ENCODE measurements at regions not wholly inside any gene's neighbourhood (a gene's known extent, or its start where the extent isn't known, plus 50 kb on each side); places are given as distances from the start of the nearest gene placed in this dataset.
"Not testable (repeated sequence)": the region's sequence is repeated elsewhere in the genome, so short reads cannot be mapped to it uniquely, and the experiment has no call there.

DNA sequence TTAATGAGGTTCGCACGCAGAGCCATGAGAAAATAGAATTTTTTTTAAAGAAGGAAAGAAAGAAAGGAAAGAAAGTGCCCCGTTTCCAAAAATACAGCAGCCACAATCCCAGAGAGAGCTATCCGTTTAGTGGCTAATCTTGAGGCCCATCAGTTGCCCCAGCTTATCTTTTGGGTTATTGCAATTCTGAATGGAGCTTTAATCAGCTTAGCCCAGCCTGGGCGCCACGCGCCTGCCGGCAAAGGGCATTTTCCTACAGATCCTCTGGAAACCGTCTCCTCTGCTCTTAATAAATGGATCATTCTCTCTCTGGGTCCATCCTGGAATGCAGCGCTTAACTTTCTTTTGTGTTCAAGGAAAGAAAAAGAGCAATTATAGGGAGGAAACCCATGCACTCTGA, 413.3 kb downstream of the MAFB start:
- no peak for DNase-seq (ENCODE audit: low read depth in 1 of 2, low spot score in 1 of 2)
- Histone ChIP-seq H3K27me3 (ENCODE audit: insufficient read depth, poor library complexity, severe bottlenecking) (no peaks in the 10 kb centered on the region), H3K27ac (replicated peaks) (no peak overlapping the region), H3K4me3 (replicated peaks; ENCODE audit: insufficient read depth, low read length) (no peak overlapping the region)
- TF ChIP-seq, protein P1, sequence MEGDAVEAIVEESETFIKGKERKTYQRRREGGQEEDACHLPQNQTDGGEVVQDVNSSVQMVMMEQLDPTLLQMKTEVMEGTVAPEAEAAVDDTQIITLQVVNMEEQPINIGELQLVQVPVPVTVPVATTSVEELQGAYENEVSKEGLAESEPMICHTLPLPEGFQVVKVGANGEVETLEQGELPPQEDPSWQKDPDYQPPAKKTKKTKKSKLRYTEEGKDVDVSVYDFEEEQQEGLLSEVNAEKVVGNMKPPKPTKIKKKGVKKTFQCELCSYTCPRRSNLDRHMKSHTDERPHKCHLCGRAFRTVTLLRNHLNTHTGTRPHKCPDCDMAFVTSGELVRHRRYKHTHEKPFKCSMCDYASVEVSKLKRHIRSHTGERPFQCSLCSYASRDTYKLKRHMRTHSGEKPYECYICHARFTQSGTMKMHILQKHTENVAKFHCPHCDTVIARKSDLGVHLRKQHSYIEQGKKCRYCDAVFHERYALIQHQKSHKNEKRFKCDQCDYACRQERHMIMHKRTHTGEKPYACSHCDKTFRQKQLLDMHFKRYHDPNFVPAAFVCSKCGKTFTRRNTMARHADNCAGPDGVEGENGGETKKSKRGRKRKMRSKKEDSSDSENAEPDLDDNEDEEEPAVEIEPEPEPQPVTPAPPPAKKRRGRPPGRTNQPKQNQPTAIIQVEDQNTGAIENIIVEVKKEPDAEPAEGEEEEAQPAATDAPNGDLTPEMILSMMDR (IDR thresholded peaks at IDR 0.05; ENCODE audit: insufficient read depth, low read length), result no peak
- TF ChIP-seq SPI1 (IDR thresholded peaks at IDR 0.05; ENCODE audit: borderline replicate concordance, low read depth) (no peak), GABPA (IDR thresholded peaks at IDR 0.05; ENCODE audit: low read depth) (no peak), POLR2AphosphoS5 (IDR thresholded peaks at IDR 0.05; ENCODE audit: low read depth) (no peak)
- TF ChIP-seq, protein P2, sequence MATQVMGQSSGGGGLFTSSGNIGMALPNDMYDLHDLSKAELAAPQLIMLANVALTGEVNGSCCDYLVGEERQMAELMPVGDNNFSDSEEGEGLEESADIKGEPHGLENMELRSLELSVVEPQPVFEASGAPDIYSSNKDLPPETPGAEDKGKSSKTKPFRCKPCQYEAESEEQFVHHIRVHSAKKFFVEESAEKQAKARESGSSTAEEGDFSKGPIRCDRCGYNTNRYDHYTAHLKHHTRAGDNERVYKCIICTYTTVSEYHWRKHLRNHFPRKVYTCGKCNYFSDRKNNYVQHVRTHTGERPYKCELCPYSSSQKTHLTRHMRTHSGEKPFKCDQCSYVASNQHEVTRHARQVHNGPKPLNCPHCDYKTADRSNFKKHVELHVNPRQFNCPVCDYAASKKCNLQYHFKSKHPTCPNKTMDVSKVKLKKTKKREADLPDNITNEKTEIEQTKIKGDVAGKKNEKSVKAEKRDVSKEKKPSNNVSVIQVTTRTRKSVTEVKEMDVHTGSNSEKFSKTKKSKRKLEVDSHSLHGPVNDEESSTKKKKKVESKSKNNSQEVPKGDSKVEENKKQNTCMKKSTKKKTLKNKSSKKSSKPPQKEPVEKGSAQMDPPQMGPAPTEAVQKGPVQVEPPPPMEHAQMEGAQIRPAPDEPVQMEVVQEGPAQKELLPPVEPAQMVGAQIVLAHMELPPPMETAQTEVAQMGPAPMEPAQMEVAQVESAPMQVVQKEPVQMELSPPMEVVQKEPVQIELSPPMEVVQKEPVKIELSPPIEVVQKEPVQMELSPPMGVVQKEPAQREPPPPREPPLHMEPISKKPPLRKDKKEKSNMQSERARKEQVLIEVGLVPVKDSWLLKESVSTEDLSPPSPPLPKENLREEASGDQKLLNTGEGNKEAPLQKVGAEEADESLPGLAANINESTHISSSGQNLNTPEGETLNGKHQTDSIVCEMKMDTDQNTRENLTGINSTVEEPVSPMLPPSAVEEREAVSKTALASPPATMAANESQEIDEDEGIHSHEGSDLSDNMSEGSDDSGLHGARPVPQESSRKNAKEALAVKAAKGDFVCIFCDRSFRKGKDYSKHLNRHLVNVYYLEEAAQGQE (IDR thresholded peaks at IDR 0.05; ENCODE audit: insufficient replicate concordance, low read depth), result no peak

DNA sequence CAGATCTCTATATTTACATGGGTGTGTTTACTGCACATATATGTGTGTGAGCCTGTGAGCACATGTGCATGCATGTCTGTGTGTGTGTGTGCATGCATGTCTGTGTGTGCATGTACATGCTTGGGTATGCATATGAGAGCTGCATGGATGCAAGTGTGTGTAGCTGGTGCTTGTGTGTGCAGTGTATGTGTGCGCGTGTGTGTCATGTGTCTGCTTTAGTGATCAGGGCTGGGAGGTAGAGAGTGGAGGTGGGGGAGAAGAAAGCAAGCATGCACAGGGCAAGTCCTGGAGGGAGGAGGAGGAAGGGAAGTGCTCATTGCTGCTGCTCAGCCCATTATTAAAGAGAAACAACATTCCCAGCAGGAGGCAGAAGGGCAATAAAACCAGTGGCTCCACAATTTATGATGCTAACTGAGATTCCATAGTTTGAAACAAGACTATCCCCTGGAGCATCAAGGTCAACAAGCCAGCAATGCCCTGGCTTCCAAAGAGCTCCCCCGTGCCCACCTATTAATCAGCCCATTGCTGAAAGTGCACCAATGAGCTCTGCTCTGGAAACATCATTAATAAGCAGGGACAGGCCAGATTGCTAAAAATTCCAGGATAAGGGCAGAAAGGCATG, 414.0 kb downstream of the MAFB start:
- Histone ChIP-seq H3K27me3 (ENCODE audit: insufficient read depth, poor library complexity, severe bottlenecking) (no peaks in the 10 kb centered on the region), H3K4me3 (replicated peaks; ENCODE audit: insufficient read depth, low read length) (no peak overlapping the region), H3K27ac (replicated peaks) (no peak overlapping the region)
- TF ChIP-seq, protein P2 (IDR thresholded peaks at IDR 0.05; ENCODE audit: insufficient replicate concordance, low read depth), result no peak
- TF ChIP-seq, protein P1 (IDR thresholded peaks at IDR 0.05; ENCODE audit: insufficient read depth, low read length), result no peak
- TF ChIP-seq POLR2AphosphoS5 (IDR thresholded peaks at IDR 0.05; ENCODE audit: low read depth), result no peak
- no peak for TF ChIP-seq GABPA (IDR thresholded peaks at IDR 0.05; ENCODE audit: low read depth)
- no peak for TF ChIP-seq SPI1 (IDR thresholded peaks at IDR 0.05; ENCODE audit: borderline replicate concordance, low read depth)
- DNase-seq (ENCODE audit: low read depth in 1 of 2, low spot score in 1 of 2), result no peak

DNA sequence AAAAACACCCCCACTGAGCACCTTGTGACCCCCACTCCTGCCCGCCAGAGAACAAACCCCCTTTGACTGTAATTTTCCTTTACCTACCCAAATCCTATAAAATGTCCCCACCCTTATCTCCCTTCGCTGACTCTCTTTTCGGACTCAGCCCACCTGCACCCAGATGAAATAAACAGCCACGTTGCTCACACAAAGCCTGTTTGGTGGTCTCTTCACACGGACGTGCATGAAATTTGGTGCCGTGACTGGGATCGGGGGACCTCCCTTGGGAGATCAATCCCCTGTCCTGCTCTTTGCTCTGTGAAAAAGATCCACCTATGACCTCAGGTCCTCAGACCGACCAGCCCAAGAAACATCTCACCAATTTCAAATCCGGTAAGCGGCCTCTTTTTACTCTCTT, 419.8 kb downstream of the MAFB start:
- not testable (repeated sequence) for H3K27ac ChIP-seq (replicated peaks); DNase-seq (ENCODE audit: low read depth in 1 of 2, low spot score in 1 of 2); H3K4me3 ChIP-seq (replicated peaks; ENCODE audit: insufficient read depth, low read length); H3K27me3 ChIP-seq (ENCODE audit: insufficient read depth, poor library complexity, severe bottlenecking)

DNA sequence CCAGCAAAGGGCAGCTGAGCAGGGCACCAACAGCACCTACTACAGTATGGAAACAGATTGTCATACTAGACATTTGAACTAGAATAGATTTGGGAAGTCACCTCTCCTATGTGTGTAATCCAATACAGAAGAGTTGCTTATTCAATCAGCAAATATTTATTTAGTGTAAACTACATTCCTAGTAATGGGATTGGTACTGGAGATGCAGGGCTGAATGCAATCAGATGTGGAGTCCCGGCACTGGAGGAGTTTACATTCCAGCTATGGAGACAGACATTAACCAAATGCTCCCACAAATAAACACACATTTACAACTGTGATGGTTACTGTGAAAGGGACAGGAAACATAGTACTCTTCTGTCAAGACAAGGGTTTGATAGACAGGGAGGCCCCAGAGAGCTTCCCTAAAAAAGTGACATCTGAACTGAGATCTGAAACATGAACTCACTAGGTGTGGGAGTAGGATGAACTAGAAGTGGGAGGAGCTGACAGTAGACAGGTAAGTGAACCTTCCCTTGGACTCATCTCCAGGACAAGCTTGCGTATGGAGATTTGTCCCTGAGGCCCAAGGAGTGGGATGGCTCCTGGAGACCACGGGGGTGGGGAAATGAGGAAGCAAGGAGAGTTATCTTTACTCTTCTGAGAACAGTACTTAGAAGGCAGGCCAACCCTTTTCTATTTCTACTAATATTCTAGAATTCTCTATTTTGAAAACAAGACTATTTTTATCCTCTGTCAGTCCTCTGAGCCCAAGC, 420.5 kb downstream of the MAFB start:
- DNase-seq (ENCODE audit: low read depth in 1 of 2, low spot score in 1 of 2), result no peak
- Histone ChIP-seq H3K27me3 (ENCODE audit: insufficient read depth, poor library complexity, severe bottlenecking) (no peaks in the 10 kb centered on the region), H3K4me3 (replicated peaks; ENCODE audit: insufficient read depth, low read length) (no peak overlapping the region), H3K27ac (replicated peaks) (no peak overlapping the region)
- TF ChIP-seq POLR2AphosphoS5 (IDR thresholded peaks at IDR 0.05; ENCODE audit: low read depth) (no peak), GABPA (IDR thresholded peaks at IDR 0.05; ENCODE audit: low read depth) (no peak), SPI1 (IDR thresholded peaks at IDR 0.05; ENCODE audit: borderline replicate concordance, low read depth) (no peak)
- TF ChIP-seq, protein P1 (IDR thresholded peaks at IDR 0.05; ENCODE audit: insufficient read depth, low read length), result no peak
- TF ChIP-seq, protein P2 (IDR thresholded peaks at IDR 0.05; ENCODE audit: insufficient replicate concordance, low read depth), result no peak
